ENCODE measurements at regions not wholly inside any gene's neighbourhood (a gene's known extent, or its start where the extent isn't known, plus 50 kb on each side); places are given as distances from the start of the nearest gene placed in this dataset.
"Not testable (repeated sequence)": the region's sequence is repeated elsewhere in the genome, so short reads cannot be mapped to it uniquely, and the experiment has no call there.

- TF ChIP-seq, protein P1, sequence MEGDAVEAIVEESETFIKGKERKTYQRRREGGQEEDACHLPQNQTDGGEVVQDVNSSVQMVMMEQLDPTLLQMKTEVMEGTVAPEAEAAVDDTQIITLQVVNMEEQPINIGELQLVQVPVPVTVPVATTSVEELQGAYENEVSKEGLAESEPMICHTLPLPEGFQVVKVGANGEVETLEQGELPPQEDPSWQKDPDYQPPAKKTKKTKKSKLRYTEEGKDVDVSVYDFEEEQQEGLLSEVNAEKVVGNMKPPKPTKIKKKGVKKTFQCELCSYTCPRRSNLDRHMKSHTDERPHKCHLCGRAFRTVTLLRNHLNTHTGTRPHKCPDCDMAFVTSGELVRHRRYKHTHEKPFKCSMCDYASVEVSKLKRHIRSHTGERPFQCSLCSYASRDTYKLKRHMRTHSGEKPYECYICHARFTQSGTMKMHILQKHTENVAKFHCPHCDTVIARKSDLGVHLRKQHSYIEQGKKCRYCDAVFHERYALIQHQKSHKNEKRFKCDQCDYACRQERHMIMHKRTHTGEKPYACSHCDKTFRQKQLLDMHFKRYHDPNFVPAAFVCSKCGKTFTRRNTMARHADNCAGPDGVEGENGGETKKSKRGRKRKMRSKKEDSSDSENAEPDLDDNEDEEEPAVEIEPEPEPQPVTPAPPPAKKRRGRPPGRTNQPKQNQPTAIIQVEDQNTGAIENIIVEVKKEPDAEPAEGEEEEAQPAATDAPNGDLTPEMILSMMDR (IDR thresholded peaks at IDR 0.05; ENCODE audit: low read depth, low read length) = no peak
- Histone ChIP-seq H3K4me3 (ENCODE audit: low read depth, low read length) (no peak overlapping the region), H3K9me3 (ENCODE audit: severe bottlenecking) (peaks cover 6% of the 10 kb centered on the region), H3K27ac (no peak overlapping the region), H3K27me3 (ENCODE audit: insufficient read depth, low read depth, severe bottlenecking) (no peaks in the 10 kb centered on the region), H3K36me3 (no peaks in the 10 kb centered on the region)
- DNase-seq = no peak
These were observed 82.3 kb upstream of the ZNF608 start for GRCh38 chr5:124828731-124829234.

- H3K27me3 ChIP-seq (ENCODE audit: insufficient read depth, low read depth, severe bottlenecking) = no peaks in the 10 kb centered on the region
- peaks cover 14% of the 10 kb centered on the region for H3K9me3 ChIP-seq (ENCODE audit: severe bottlenecking)
- TF ChIP-seq, protein P1 (IDR thresholded peaks at IDR 0.05; ENCODE audit: low read depth, low read length) = no peak
- H3K27ac ChIP-seq = no peak overlapping the region
- no peak overlapping the region for H3K4me3 ChIP-seq (ENCODE audit: low read depth, low read length)
- DNase-seq = no peak
- H3K36me3 ChIP-seq = no peaks in the 10 kb centered on the region
These were observed 85.3 kb upstream of the ZNF608 start for GRCh38 chr5:124831687-124832240.

DNA sequence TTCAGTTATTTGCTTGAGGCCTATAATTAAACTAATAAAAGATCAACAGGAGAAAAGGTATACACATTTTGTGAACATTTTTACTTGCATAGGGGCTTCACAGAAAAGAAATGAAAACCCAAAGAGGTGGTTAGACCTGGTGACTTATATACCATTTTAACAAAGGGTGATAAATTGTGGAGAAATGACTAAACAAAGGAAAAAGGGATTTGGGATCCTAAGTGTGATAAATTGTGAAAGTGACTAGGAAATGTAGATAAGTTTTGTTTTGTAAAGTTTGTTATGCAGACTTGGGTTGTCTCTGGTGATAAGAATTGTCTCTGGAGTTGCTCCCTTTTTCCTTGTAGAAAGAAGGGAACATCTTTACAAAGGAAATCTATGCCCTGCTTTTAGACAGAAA lies 86.1 kb upstream of the ZNF608 start:
- Histone ChIP-seq H3K4me3 (ENCODE audit: low read depth, low read length) (no peak overlapping the region), H3K27me3 (ENCODE audit: insufficient read depth, low read depth, severe bottlenecking) (no peaks in the 10 kb centered on the region), H3K36me3 (no peaks in the 10 kb centered on the region), H3K27ac (no peak overlapping the region), H3K9me3 (ENCODE audit: severe bottlenecking) (peaks cover 15% of the 10 kb centered on the region)
- TF ChIP-seq, protein P1 (IDR thresholded peaks at IDR 0.05; ENCODE audit: low read depth, low read length) = no peak
- no peak for DNase-seq

DNA sequence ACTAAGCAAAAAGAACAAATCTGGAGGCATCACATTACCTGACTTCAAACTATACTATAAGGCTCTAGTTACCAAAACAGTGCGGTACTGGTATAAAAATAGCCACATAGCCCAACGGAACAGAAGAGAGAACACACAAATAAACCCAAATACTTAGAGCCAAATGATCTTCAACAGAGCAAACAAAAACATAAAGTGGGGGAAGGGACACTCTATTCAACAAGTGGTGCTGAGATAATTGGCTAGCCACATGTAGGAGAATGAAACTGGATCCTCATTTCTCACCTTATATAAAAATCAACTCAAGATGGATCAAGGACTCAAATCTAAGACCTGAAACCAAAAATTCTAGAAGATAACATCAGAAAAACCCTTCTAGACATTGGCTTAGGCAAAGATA lies 89.9 kb upstream of the ZNF608 start:
- not testable (repeated sequence) for H3K27me3 ChIP-seq (ENCODE audit: insufficient read depth, low read depth, severe bottlenecking); DNase-seq; H3K4me3 ChIP-seq (ENCODE audit: low read depth, low read length); H3K27ac ChIP-seq; H3K36me3 ChIP-seq
- peaks cover 15% of the 10 kb centered on the region for H3K9me3 ChIP-seq (ENCODE audit: severe bottlenecking)

GRCh38 chr5:124839371-124839998 lies 93.0 kb upstream of the ZNF608 start:
- no peaks in the 10 kb centered on the region for H3K27me3 ChIP-seq (ENCODE audit: insufficient read depth, low read depth, severe bottlenecking)
- peaks cover 9% of the 10 kb centered on the region for H3K9me3 ChIP-seq (ENCODE audit: severe bottlenecking)
- no peaks in the 10 kb centered on the region for H3K36me3 ChIP-seq
- no peak for DNase-seq
- TF ChIP-seq, protein P1 (IDR thresholded peaks at IDR 0.05; ENCODE audit: low read depth, low read length) = no peak
- no peak overlapping the region for H3K4me3 ChIP-seq (ENCODE audit: low read depth, low read length)
- no peak overlapping the region for H3K27ac ChIP-seq

DNA sequence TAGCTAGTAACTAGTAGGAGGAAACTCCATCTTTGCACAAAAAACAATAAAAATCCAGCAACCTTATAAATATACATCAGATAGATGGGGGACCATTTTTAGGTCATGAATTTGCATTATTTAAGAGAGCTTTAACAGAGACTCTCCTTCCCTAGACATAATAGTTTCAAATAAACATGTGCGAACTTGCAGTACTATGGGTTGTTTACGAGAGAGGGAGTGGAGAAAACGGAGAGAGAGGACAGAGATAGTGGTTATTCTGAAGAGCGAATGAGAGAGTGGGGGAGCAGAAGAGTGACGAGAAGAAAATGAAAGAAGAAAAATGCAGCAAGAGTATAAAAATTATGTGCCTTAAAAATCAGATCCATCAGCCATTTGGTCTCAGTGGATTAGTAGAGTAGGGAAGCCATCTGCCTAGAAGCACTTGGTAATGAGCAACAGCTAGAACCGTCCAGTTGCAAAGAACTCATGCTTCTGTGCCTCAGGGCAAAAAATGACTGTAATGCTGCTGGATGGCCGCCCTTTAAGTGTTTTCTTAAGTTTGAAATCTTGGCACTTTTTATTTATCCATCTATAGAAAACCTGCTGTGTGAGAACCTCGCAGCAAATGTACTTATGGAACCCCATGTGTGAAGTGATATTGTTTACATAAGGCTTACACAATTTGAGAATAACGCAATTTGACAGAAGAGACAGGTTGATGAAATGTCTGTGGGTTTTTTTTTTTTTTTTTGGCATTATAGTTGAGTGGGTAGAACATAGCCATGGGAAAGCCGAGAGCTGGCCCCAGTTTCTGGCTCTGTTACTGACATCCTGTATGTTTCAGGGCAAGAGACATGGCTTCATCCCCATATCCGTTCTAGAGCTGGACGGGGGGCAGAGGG lies 95.6 kb upstream of the ZNF608 start:
- Histone ChIP-seq H3K36me3 (no peaks in the 10 kb centered on the region), H3K27ac (no peak overlapping the region), H3K4me3 (ENCODE audit: low read depth, low read length) (no peak overlapping the region), H3K9me3 (ENCODE audit: severe bottlenecking) (no peaks in the 10 kb centered on the region), H3K27me3 (ENCODE audit: insufficient read depth, low read depth, severe bottlenecking) (no peaks in the 10 kb centered on the region)
- no peak for DNase-seq
- TF ChIP-seq, protein P1 (IDR thresholded peaks at IDR 0.05; ENCODE audit: low read depth, low read length) = no peak

Measured in WERI-Rb-1 (cell line).